T-helper 2 cell treated with Interferon-gamma antibody and Interleukin-4, amounts not matched to agents 5 μg/mL and 100 μg/mL, for 36 hours (primary cell): ENCODE measurements at regions not wholly inside any gene's neighbourhood (a gene's known extent, or its start where the extent isn't known, plus 50 kb on each side); places are given as distances from the start of the nearest gene placed in this dataset.

Experiments
- DNase-seq: peaks from one replicate; pipeline ENCODE4 v3.0.0; 2021; ENCODE audit warnings: low spot score
- H3K27ac Mint-ChIP-seq: one replicate; pipeline ENCODE4 v1.8.0; 2021; ENCODE audit warnings: mild to moderate bottlenecking, mixed read lengths
- H3K27me3 Mint-ChIP-seq: one replicate; pipeline ENCODE4 v1.8.0; 2021; ENCODE audit warnings: low read depth, mixed read lengths
- H3K36me3 Mint-ChIP-seq: one replicate; pipeline ENCODE4 v1.8.0; 2021; ENCODE audit warnings: low read depth, mixed read lengths
- H3K4me1 Mint-ChIP-seq: one replicate; pipeline ENCODE4 v1.8.0; 2021; ENCODE audit warnings: low read depth, mixed read lengths
- H3K4me3 Mint-ChIP-seq: one replicate; pipeline ENCODE4 v1.8.0; 2022; ENCODE audit warnings: mild to moderate bottlenecking, moderate library complexity, mixed read lengths
- H3K9me3 Mint-ChIP-seq: one replicate; pipeline ENCODE4 v1.8.0; 2021; ENCODE audit warnings: mixed read lengths

- H3K36me3 Mint-ChIP-seq: no peaks in the 10 kb centered on the region
- no peak for DNase-seq
- H3K27me3 Mint-ChIP-seq: peaks cover 47% of the 10 kb centered on the region
- no peaks in the 10 kb centered on the region for H3K9me3 Mint-ChIP-seq
- no peak overlapping the region for H3K4me3 Mint-ChIP-seq
- no peak overlapping the region for H3K27ac Mint-ChIP-seq
- no peaks in the 10 kb centered on the region for H3K4me1 Mint-ChIP-seq
These were observed 257.6 kb downstream of the OTUD1 start for GRCh38 chr10:23696476-23696875.

GRCh38 chr10:23702977-23703414 lies 264.1 kb downstream of the OTUD1 start:
- Mint-ChIP-seq H3K27ac (no peak overlapping the region), H3K27me3 (peaks cover 8% of the 10 kb centered on the region), H3K9me3 (no peaks in the 10 kb centered on the region), H3K4me1 (peaks cover 3% of the 10 kb centered on the region), H3K36me3 (no peaks in the 10 kb centered on the region), H3K4me3 (no peak overlapping the region)
- no peak for DNase-seq

DNA sequence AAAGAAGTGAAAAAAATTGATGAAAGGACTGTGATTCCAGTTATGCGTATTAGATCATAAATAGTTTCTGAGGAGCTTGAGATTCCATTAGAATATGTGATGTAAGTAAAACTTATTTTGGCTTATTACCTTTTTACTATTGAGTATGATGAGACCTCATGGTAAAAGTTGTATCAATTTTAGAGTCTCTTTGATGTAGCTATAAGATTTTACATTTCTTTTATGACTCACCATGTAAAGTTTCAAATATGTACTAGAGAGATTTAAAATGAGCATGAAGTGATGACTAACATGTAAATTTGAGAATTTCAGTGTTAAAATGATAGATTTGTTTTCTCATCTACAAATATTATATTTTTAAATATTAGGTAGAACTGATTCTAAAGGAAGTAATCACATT lies 276.5 kb downstream of the OTUD1 start:
- H3K4me3 Mint-ChIP-seq: no peak overlapping the region
- H3K4me1 Mint-ChIP-seq: no peaks in the 10 kb centered on the region
- H3K9me3 Mint-ChIP-seq: no peaks in the 10 kb centered on the region

GRCh38 chr10:23717913-23718312 lies 279.0 kb downstream of the OTUD1 start:
- Mint-ChIP-seq H3K27ac (no peak overlapping the region), H3K9me3 (no peaks in the 10 kb centered on the region), H3K4me1 (no peaks in the 10 kb centered on the region), H3K4me3 (no peak overlapping the region), H3K27me3 (no peaks in the 10 kb centered on the region), H3K36me3 (no peaks in the 10 kb centered on the region)
- DNase-seq: no peak

More for the DNA sequence above, 276.5 kb downstream of the OTUD1 start:
- Mint-ChIP-seq H3K27me3 (no peaks in the 10 kb centered on the region), H3K36me3 (no peaks in the 10 kb centered on the region), H3K27ac (no peak overlapping the region)
- no peak for DNase-seq

DNA sequence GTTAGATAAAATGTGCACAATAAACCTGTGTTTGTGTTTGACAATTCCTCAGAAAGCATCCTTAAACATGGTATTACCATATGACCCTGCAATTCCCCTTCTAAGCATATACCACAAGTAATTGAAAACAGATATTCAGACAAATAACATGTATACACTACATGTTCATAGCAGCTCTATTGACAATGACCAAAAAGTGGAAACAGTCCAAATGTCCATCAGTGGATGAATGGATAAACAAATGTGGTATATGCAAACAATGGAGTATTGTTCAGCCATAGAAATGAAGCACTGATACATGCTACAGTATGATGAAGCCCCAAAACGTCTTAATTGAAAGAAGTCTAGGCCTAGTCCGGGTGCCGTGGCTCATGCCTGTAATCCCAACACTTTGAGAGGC lies 280.1 kb downstream of the OTUD1 start:
- no peaks in the 10 kb centered on the region for H3K9me3 Mint-ChIP-seq
- no peak overlapping the region for H3K4me3 Mint-ChIP-seq

GRCh38 chr10:23723796-23724195 lies 284.9 kb downstream of the OTUD1 start:
- no peak overlapping the region for H3K4me3 Mint-ChIP-seq
- DNase-seq: no peak
- no peaks in the 10 kb centered on the region for H3K4me1 Mint-ChIP-seq
- peaks cover 2% of the 10 kb centered on the region for H3K9me3 Mint-ChIP-seq
- H3K27ac Mint-ChIP-seq: no peak overlapping the region
- no peaks in the 10 kb centered on the region for H3K27me3 Mint-ChIP-seq
- no peaks in the 10 kb centered on the region for H3K36me3 Mint-ChIP-seq

More for the DNA sequence above, 280.1 kb downstream of the OTUD1 start:
- Mint-ChIP-seq H3K36me3 (no peaks in the 10 kb centered on the region), H3K27me3 (no peaks in the 10 kb centered on the region), H3K4me1 (no peaks in the 10 kb centered on the region), H3K27ac (no peak overlapping the region)
- no peak for DNase-seq

DNA sequence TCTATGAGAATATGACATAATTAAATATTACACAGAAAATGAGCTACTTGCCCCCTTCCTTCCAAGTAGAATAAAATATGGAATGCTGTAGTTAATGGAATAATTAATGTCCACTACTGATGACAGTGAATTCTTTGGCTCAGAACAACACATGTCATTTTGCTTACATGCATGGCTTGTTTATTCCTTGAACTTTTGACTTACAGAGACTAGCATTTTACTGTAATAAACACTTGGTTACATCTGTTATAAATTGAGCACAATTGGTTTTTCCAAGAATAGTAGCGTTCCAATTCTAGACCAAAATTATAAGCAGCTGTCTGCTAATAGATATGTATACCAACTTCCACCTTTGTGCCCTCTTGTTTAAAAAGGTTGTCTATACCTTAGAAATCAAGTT lies 286.7 kb downstream of the OTUD1 start:
- no peak for DNase-seq
- Mint-ChIP-seq H3K4me3 (no peak overlapping the region), H3K4me1 (no peaks in the 10 kb centered on the region), H3K9me3 (peaks cover 7% of the 10 kb centered on the region), H3K36me3 (no peaks in the 10 kb centered on the region), H3K27me3 (no peaks in the 10 kb centered on the region), H3K27ac (no peak overlapping the region)

DNA sequence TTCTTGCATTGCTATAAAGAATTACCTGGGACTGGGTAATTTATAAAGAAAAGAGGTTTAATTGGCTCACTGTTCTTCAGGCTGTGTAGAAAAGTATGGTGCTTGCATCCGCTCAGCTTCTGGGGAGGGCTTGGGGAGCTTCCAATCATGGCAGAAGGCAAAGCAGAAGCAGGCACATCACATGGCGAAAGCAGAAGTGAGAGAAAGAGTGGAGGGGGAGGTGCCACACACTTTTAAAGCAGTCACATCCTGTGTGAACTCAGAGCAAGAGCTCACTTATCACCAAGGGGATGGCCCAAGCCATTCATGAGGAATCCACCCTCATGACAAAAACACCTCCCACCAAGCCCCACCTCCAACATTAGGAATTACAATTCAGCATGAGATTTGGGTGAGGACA lies 303.5 kb downstream of the OTUD1 start:
- Mint-ChIP-seq H3K4me3 (no peak overlapping the region), H3K27me3 (no peaks in the 10 kb centered on the region), H3K36me3 (no peaks in the 10 kb centered on the region), H3K9me3 (no peaks in the 10 kb centered on the region), H3K4me1 (no peaks in the 10 kb centered on the region), H3K27ac (no peak overlapping the region)
- DNase-seq: no peak

- H3K27ac Mint-ChIP-seq: no peak overlapping the region
- no peak for DNase-seq
- H3K9me3 Mint-ChIP-seq: no peaks in the 10 kb centered on the region
- H3K4me1 Mint-ChIP-seq: no peaks in the 10 kb centered on the region
- no peak overlapping the region for H3K4me3 Mint-ChIP-seq
- H3K36me3 Mint-ChIP-seq: no peaks in the 10 kb centered on the region
- no peaks in the 10 kb centered on the region for H3K27me3 Mint-ChIP-seq
These were observed 303.9 kb downstream of the OTUD1 start for GRCh38 chr10:23742807-23743206.

DNA sequence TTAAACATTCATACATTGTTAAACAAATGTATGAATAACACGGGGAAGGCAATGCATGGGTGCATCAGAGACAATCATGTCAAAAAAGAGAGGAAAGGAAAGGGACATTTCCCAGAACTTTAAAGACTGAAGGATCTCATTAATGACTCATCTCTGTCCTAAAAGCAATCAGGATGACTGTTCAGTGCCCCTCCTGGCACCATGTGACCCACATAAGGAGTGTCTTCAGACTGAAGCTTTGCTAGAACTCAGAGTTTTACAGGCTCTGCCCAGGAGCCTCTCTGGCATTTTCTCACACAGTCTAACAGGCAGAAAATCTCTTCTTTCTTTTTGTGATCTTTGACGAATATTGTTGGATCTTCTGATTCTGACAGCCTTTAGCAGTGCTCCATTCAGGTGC lies 315.3 kb downstream of the OTUD1 start:
- H3K27me3 Mint-ChIP-seq: no peaks in the 10 kb centered on the region
- H3K4me1 Mint-ChIP-seq: no peaks in the 10 kb centered on the region
- DNase-seq: no peak
- no peaks in the 10 kb centered on the region for H3K36me3 Mint-ChIP-seq
- no peaks in the 10 kb centered on the region for H3K9me3 Mint-ChIP-seq
- no peak overlapping the region for H3K27ac Mint-ChIP-seq
- H3K4me3 Mint-ChIP-seq: no peak overlapping the region

GRCh38 chr10:23754941-23755340 lies 316.1 kb downstream of the OTUD1 start:
- no peaks in the 10 kb centered on the region for H3K36me3 Mint-ChIP-seq
- no peaks in the 10 kb centered on the region for H3K4me1 Mint-ChIP-seq
- no peak overlapping the region for H3K4me3 Mint-ChIP-seq
- H3K27ac Mint-ChIP-seq: no peak overlapping the region
- DNase-seq: no peak
- no peaks in the 10 kb centered on the region for H3K27me3 Mint-ChIP-seq
- H3K9me3 Mint-ChIP-seq: no peaks in the 10 kb centered on the region

DNA sequence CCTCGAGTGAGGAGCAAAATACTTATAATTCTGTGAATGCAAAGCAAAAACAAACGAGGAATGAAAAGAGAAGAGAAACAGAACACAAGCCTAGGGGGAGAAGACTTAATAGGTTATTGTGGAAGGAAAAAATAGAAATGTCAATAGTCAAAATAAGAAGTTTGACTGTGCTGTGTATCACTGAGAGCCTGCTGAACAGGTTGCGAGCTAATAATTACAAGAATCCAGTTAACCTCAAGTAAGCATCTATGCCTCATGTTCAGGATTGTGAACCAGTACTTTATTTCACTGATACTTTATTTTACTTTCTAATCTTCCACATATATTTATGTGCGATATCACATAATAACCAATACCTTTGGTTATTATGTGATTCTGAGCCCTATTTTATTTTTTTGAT lies 316.7 kb downstream of the OTUD1 start:
- no peak for DNase-seq
- H3K9me3 Mint-ChIP-seq: no peaks in the 10 kb centered on the region
- no peaks in the 10 kb centered on the region for H3K36me3 Mint-ChIP-seq
- no peak overlapping the region for H3K4me3 Mint-ChIP-seq
- no peaks in the 10 kb centered on the region for H3K27me3 Mint-ChIP-seq
- H3K27ac Mint-ChIP-seq: no peak overlapping the region
- H3K4me1 Mint-ChIP-seq: no peaks in the 10 kb centered on the region

- H3K27me3 Mint-ChIP-seq: no peaks in the 10 kb centered on the region
- H3K4me3 Mint-ChIP-seq: no peak overlapping the region
- no peaks in the 10 kb centered on the region for H3K36me3 Mint-ChIP-seq
- no peak overlapping the region for H3K27ac Mint-ChIP-seq
- DNase-seq: no peak
- H3K9me3 Mint-ChIP-seq: no peaks in the 10 kb centered on the region
- no peaks in the 10 kb centered on the region for H3K4me1 Mint-ChIP-seq
These were observed 329.4 kb downstream of the OTUD1 start for GRCh38 chr10:23768281-23768680.

DNA sequence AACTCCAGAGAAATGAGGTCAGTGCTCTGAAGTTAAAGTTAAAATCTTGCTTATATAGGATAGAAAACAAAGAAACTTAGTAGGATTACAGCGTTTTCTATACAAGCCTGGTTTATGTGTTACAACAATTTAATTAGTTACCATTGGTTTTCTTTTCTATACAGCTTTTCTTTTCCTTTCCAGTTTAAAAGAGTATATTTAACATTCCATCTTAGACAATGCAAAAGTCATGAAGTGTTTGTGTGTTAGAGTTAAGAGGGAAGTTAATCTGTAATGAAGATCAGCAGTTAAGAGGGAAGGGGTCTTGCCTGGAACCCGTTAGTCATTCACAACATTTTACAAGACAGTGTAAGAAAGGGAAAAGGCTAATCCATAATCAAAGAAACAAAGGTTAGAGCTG lies 338.3 kb downstream of the OTUD1 start:
- DNase-seq: no peak
- Mint-ChIP-seq H3K4me1 (no peaks in the 10 kb centered on the region), H3K4me3 (no peak overlapping the region), H3K27ac (no peak overlapping the region), H3K27me3 (no peaks in the 10 kb centered on the region), H3K36me3 (no peaks in the 10 kb centered on the region), H3K9me3 (no peaks in the 10 kb centered on the region)

- Mint-ChIP-seq H3K4me3 (no peak overlapping the region), H3K9me3 (no peaks in the 10 kb centered on the region), H3K27ac (no peak overlapping the region), H3K27me3 (no peaks in the 10 kb centered on the region), H3K36me3 (no peaks in the 10 kb centered on the region), H3K4me1 (no peaks in the 10 kb centered on the region)
- DNase-seq: no peak
These were observed 340.4 kb downstream of the OTUD1 start for GRCh38 chr10:23779301-23779700.
